BJ (cell line): ENCODE measurements at regions not wholly inside any gene's neighbourhood (a gene's known extent, or its start where the extent isn't known, plus 50 kb on each side); places are given as distances from the start of the nearest gene placed in this dataset.

ENCODE experiments used
- CTCF ChIA-PET: fragments of 350-600 bp; formaldehyde crosslinking; extraction: SDS; loops from one replicate; lab custom pipeline; 2021; ENCODE audit warnings: antibody characterized with exemption, inconsistent platforms; lab: Yijun Ruan, JAX
- POLR2A ChIA-PET: fragments of 300-600 bp; sonication (Branson Sonifier 250); formaldehyde crosslinking; extraction: SDS; loops from one replicate; lab custom pipeline; 2021; ENCODE audit warnings: antibody characterized with exemption; lab: Charles Lee
- DNase-seq: peaks from one replicate; pipeline ENCODE4 v3.0.0-alpha.2; 2011; ENCODE audit warnings: low read depth
- H3K27me3 ChIP-seq: 2 replicates; pipeline ENCODE4 v1.6.0; 2011; ENCODE audit warnings: low read length; ENCODE audit not compliant: control insufficient read depth, insufficient read depth
- H3K36me3 ChIP-seq: 2 replicates; pipeline ENCODE4 v1.5.1; 2011; ENCODE audit warnings: low read length; ENCODE audit not compliant: control insufficient read depth, insufficient read depth
- H3K4me3 ChIP-seq: 2 replicates; pipeline ENCODE4 v1.5.1; 2011; ENCODE audit warnings: low read depth, mild to moderate bottlenecking, control low read depth, low read length
- CTCF ChIP-seq: IDR thresholded peaks from 2 replicates; pipeline ENCODE4 v1.5.1; 2011; ENCODE audit warnings: low read depth, mild to moderate bottlenecking, control low read depth, inconsistent platforms, low read length, moderate library complexity; ENCODE audit not compliant: insufficient read depth

- DNase-seq, result no peak
- POLR2A ChIA-PET, result no interaction called here
- CTCF ChIA-PET, result interaction anchor here (2.2 to 2.6 kb wide), 2 partner anchors 38 to 121 kb away, joined by 10 read pairs; partner anchors contain the start of gene CCBE1
- TF ChIP-seq CTCF, result no peak
- Histone ChIP-seq H3K4me3 (no peak overlapping the region), H3K27me3 (no peaks in the 10 kb centered on the region), H3K36me3 (no peaks in the 10 kb centered on the region)
Measured at GRCh38 chr18:59818769-59819168, 81.0 kb upstream of the PMAIP1 start.

GRCh38 chr18:59814891-59815290 is 84.9 kb upstream of the PMAIP1 start:
- POLR2A ChIA-PET, result no interaction called here
- no peak for TF ChIP-seq CTCF
- H3K27me3 ChIP-seq, result no peaks in the 10 kb centered on the region
- no peaks in the 10 kb centered on the region for H3K36me3 ChIP-seq
- peak; percentile 69 for DNase-seq
- CTCF ChIA-PET, result interaction anchor here (0.7 to 1.7 kb wide), 8 partner anchors 9 to 532 kb away, joined by 3 to 9 read pairs (median 4); partner anchors contain the start of gene CCBE1
- no peak overlapping the region for H3K4me3 ChIP-seq

GRCh38 chr18:59813942-59814341 is 85.9 kb upstream of the PMAIP1 start:
- ChIA-PET CTCF (interaction anchor here (0.6 to 1.7 kb wide), 9 partner anchors 9 to 353 kb away, joined by 3 to 9 read pairs (median 4); partner anchors contain the start of gene CCBE1), POLR2A (interaction anchor here (0.5 kb wide), 1 partner anchor 66 kb away, joined by 10 read pairs; no protein-coding TSS in a partner anchor)
- no peak for TF ChIP-seq CTCF
- no peak for DNase-seq
- Histone ChIP-seq H3K27me3 (no peaks in the 10 kb centered on the region), H3K4me3 (no peak overlapping the region), H3K36me3 (no peaks in the 10 kb centered on the region)

- CTCF ChIA-PET, result interaction anchor here (0.6 to 1.7 kb wide), 3 partner anchors 13 to 183 kb away, joined by 3 to 4 read pairs (median 3); partner anchors contain the start of gene CCBE1
- Histone ChIP-seq H3K36me3 (no peaks in the 10 kb centered on the region), H3K27me3 (no peaks in the 10 kb centered on the region), H3K4me3 (no peak overlapping the region)
- POLR2A ChIA-PET, result no interaction called here
- TF ChIP-seq CTCF, result no peak
- no peak for DNase-seq
Measured at GRCh38 chr18:59810735-59811520, 88.9 kb upstream of the PMAIP1 start.

GRCh38 chr18:59810183-59810582 is 89.6 kb upstream of the PMAIP1 start:
- Histone ChIP-seq H3K4me3 (no peak overlapping the region), H3K36me3 (no peaks in the 10 kb centered on the region), H3K27me3 (no peaks in the 10 kb centered on the region)
- ChIA-PET POLR2A (no interaction called here), CTCF (no interaction called here)
- DNase-seq, result no peak
- no peak for TF ChIP-seq CTCF
